Loucy (cell line): ENCODE measurements at regions not wholly inside any gene's neighbourhood (a gene's known extent, or its start where the extent isn't known, plus 50 kb on each side); places are given as distances from the start of the nearest gene placed in this dataset.

Experiments used
- CTCF ChIP-seq: fragments of 200-600 bp; sonication (generic); conservative IDR thresholded peaks from 2 replicates; pipeline ENCODE4 v1.5.1; 2014; ENCODE audit warnings: mild to moderate bottlenecking, antibody characterized with exemption, low read length
- EZH2phosphoT487 ChIP-seq: fragments of 200-600 bp; IDR thresholded peaks from 2 replicates; pipeline ENCODE4 v1.6.1; 2018; ENCODE audit warnings: antibody characterized with exemption, mild to moderate bottlenecking, moderate library complexity, borderline replicate concordance

DNA sequence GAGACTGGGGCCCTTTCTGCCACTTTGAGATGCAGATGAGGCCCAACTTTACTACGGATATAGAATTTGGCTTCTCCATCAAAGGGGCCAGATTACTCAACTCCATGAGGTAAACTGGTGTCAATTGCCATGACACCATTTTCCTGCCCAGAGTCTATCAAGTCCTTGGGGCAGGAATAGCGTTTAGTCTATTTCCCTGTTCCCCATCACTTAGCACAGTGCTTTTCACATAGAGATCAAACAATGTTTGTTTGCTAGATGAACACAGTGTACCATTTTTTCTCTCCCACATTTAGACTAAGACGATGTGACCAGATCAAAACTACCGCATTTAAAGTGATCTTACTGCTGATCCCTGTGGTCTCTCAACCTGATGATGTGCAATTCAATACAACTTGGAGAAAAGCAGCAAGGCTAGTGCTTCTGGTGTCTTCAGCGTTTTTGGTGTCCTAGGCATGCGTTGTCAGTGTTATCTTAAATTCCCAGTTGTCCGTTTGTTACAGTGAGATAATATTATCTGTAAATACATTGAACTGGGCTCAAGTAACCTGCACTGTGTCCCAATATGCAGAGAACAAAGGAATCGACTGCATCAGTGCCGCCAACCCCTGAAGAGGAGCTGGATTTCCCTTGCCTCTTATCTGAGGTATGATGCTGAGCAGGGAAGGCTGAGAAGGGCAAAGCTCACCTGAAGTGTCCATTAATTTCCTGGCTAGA lies 446.2 kb downstream of the PLK2 start:
- TF ChIP-seq CTCF: no peak
- no peak for TF ChIP-seq EZH2phosphoT487
